NCI-H1436 (cell line): ENCODE measurements at regions not wholly inside any gene's neighbourhood (a gene's known extent, or its start where the extent isn't known, plus 50 kb on each side); places are given as distances from the start of the nearest gene placed in this dataset.
"Not testable (repeated sequence)": the region's sequence is repeated elsewhere in the genome, so short reads cannot be mapped to it uniquely, and the experiment has no call there.

Experiments used
- DNase-seq: peaks from one replicate; lab custom pipeline; 2025; lab: John Stamatoyannopoulos, UW

- DNase-seq: no peak
These were observed 166.8 kb upstream of the TGFBR2 start for GRCh38 chr3:30439451-30440053.

DNA sequence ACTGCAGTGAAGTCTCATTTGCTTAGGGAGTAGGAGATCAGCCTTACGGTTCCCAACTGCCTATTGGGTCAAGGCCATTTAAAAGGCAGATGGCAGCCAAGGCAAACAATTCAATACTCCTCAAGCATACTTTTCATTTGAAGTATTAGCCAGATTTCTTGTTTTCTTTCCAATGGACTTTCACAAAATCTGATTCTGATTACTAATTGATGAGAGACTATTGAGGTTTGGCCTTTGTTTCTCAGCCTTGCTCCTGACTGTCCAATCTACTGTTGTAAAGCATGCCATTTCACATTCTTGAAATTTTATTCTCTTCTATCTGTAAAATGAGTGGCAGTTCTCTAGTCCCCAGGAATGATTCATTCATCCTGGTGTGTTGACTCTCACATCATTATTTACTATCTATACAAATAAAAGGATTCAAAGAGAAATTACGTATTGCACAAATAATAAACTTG is 166.2 kb upstream of the TGFBR2 start:
- DNase-seq: no peak

GRCh38 chr3:30440880-30441279 is 165.5 kb upstream of the TGFBR2 start:
- no peak for DNase-seq

GRCh38 chr3:30443756-30444673 is 162.4 kb upstream of the TGFBR2 start:
- DNase-seq: no peak

DNA sequence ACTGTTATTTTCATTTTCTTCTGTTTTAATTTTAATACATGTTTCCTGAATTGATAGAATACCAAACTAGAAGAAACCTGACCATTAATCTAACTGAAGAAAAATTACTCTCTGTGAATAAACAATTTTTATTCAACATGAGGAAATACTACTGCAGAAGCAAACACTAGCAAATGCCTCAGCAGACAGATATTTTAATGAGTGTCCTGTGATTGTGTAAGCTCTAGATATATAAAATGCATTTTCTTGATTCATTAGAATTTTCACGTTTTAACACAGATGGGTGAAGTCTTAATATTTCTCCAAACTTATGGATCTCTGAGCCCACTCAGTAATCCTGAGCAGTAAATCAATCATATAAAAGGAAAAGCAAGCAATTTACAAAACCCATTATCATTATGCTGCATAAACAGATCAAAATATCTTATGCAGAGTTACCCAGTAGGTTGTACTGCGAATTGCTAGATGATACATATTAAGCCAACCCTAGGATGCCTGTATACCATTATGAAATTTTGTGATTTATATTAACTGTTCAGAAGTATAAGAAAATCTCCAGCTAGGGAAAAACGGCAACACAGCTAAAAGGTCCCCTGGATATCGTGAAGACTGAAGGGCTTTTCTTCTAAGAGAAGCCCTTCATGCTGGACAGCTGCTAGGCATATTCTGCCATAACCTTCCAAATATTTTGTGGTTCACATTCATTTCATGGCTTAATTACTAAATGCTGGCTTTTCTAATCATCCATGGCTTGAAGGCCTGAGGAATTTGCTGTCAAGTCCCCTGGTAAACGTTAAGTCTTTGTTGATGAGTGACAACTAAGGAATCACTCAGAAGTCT is 157.7 kb upstream of the TGFBR2 start:
- DNase-seq: no peak

- DNase-seq: no peak
These were observed 157.1 kb upstream of the TGFBR2 start for GRCh38 chr3:30449290-30449632.

- DNase-seq: no peak
These were observed 154.0 kb upstream of the TGFBR2 start for GRCh38 chr3:30452446-30452845.

- DNase-seq: no peak
These were observed 152.9 kb upstream of the TGFBR2 start for GRCh38 chr3:30453360-30454039.

DNA sequence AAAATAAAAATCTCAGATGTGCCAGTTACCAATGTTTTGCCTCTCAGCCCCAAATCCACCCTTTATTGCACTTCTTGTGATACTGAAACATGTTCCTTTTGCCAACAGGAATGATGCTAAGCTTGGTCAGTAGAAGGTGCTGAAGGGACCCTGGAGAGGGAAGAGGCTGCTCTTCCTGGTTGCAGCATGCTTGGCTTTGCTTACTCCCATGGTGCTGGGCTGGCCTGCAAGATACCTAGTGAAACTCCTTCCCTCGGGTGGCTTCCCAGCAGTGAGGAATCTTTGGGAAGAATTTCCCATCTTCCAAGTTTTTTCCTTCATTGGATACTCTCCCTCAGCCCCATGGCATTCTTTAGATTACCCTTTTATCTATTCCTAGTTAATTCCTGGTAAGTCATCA is 151.8 kb upstream of the TGFBR2 start:
- no peak for DNase-seq

GRCh38 chr3:30455112-30455511 is 151.3 kb upstream of the TGFBR2 start:
- not testable (repeated sequence) for DNase-seq

- no peak for DNase-seq
These were observed 150.6 kb upstream of the TGFBR2 start for GRCh38 chr3:30455840-30456239.

GRCh38 chr3:30456264-30456663 is 150.1 kb upstream of the TGFBR2 start:
- DNase-seq: no peak

DNA sequence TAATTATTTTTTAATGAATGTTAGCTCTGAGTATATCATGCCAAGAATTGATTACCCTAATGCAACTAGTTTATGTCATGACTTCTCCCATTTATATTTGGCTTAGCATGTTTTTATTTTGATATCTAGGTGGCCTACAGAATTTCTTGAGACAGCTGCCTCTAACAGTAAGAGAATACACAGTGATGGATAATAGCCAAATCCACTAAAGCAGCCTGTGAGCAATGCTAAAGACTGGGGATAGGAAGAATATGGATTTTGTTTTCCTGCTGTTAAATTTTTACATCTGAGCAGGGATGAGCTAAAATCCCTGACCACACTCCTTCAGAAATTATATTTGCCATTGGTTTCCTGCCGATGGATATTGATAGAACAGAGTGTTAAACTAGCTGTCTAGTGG is 149.3 kb upstream of the TGFBR2 start:
- no peak for DNase-seq

DNA sequence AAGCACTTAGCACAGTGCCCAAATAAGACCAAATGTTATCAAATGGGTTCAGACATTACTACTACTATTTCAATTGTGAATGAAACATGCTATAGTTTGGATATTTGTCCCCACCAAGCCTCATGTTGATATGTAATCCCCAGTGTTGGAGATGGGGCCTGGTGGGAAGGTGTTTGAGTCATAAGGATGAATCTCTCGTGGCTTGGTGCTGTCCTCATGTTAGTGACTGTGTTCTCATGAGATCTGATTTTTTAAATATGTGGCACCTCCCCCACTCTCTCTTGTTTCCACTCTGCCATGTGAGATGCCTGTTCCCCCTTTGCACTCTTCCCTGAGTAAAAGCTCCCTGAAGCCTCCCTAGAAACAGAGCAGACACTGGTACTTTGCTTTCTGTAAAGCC is 148.7 kb upstream of the TGFBR2 start:
- no peak for DNase-seq

GRCh38 chr3:30458376-30459171 is 147.8 kb upstream of the TGFBR2 start:
- no peak for DNase-seq

- no peak for DNase-seq
These were observed 145.1 kb upstream of the TGFBR2 start for GRCh38 chr3:30461311-30461710.

DNA sequence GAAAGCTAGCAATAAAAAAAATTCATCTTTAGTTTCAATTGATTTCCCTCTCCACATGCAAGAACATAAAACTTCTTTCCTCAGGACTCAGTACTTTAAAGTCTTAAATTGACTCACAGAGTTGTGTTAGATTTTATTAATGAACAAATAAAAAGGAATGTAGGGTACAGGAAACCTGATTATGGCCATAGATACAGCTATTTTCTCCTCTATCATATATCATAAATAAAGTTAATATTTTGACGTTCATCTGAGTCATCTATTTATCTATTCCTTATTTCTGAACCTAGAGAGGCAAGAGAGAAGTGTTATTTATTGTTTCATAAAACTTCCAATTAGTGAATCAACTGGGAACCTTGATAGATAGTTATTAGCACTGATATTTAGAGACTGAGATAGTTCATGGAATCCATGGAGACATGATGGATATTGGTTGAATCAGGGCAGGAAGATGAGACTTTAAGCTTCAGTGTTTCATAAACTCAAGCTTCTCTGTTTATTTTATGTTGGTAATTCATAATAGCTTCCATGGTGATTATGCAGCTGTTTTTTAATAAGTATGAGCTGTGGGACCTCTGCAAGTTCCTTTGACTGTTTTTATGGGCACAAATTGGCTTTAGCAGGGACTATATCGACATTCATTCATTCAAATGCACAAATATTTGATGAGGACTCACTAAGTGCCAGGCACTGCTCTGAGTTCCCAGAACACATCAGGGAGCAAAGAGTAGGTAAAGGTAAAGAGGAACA is 143.5 kb upstream of the TGFBR2 start:
- no peak for DNase-seq

DNA sequence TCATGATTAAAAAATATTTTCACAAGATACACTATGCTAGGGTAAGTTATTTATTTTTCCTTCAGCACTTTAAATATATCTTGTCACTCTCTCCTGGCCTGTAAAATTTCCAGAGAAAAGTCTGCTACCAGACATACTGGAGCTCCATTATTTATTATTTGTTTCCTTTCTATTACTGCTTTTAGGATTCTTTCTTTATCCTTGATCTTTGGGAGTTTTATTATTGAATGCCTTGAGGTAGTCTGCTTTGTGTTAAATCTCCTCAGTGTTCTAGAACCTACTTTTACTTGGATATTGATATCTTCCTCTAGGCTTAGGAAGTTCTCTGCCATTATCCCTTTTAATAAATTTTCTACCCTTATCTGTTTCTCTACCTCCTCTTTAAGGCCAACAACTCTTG is 142.0 kb upstream of the TGFBR2 start:
- no peak for DNase-seq

GRCh38 chr3:30465454-30465853 is 140.9 kb upstream of the TGFBR2 start:
- no peak for DNase-seq

GRCh38 chr3:30467596-30468238 is 138.7 kb upstream of the TGFBR2 start:
- DNase-seq: no peak
